Right lobe of liver (tissue), 6 donors: ENCODE measurements at regions not wholly inside any gene's neighbourhood (a gene's known extent, or its start where the extent isn't known, plus 50 kb on each side); places are given as distances from the start of the nearest gene placed in this dataset.
A peak's percentile ranks its signal among the peaks of the same experiment; 100 is the strongest.

Experiments used
- ATAC-seq, 4 donors: fragments of 200-7000 bp; cut with Tn5 transposase; one replicate each; pipeline ENCODE4 v1.9.1; 2020; ENCODE audit warnings: mild to moderate bottlenecking in 4 of 4, moderate library complexity in 4 of 4
- DNase-seq, 3 donors: peaks; one replicate each; pipeline ENCODE4 v3.0.0-alpha.2; 2020
- H3K27ac ChIP-seq, 3 donors: fragments of 200-600 bp; one replicate each; pipeline ENCODE4 v1.8.0; 2022
- H3K27me3 ChIP-seq, 2 donors: fragments of 200-600 bp; one replicate each; pipeline ENCODE4 v1.8.0; 2022
- H3K36me3 ChIP-seq, 4 donors: fragments of 200-600 bp; sonication (generic) in 1 of 4; one replicate each; pipeline versions ENCODE4 v1.5.1 to v1.8.0; 2017 to 2022; ENCODE audit warnings: control low read depth in 1 of 4
- H3K4me1 ChIP-seq, 4 donors: fragments of 200-600 bp; sonication (generic) in 1 of 4; one replicate each; pipeline versions ENCODE4 v1.5.1 to v1.8.0; 2017 to 2022; ENCODE audit warnings: control low read depth in 1 of 4
- H3K4me3 ChIP-seq, 3 donors: fragments of 200-600 bp; one replicate each; pipeline ENCODE4 v1.8.0; 2022
- H3K9me3 ChIP-seq, 4 donors: fragments of 200-600 bp; sonication (generic) in 1 of 4; one replicate each; pipeline versions ENCODE4 v1.5.1 to v1.8.0; 2017 to 2022; ENCODE audit warnings: control low read depth in 1 of 4
- CTCF ChIP-seq, 4 donors: fragments of 200-600 bp in 3 of 4; fragments of 450-650 bp in 1 of 4; IDR thresholded peaks; one replicate each; pipeline versions ENCODE4 v1.5.1 to v1.8.0; 2016 to 2022; ENCODE audit warnings: antibody characterized with exemption in 4 of 4, mild to moderate bottlenecking in 2 of 4
- POLR2A ChIP-seq: fragments of 450-650 bp; IDR thresholded peaks from one replicate; pipeline ENCODE4 v1.6.1; 2017; ENCODE audit warnings: antibody characterized with exemption, mild to moderate bottlenecking
- WGBS: methylation state at CpG from one replicate; pipeline ENCODE4 v1.1.6; 2018; ENCODE audit warnings: low coverage, low lambda C conversion rate; ENCODE audit not compliant: insufficient coverage; ENCODE audit errors: missing lambda C conversion rate; 5-methylcytosine and 5-hydroxymethylcytosine counted together
- intact Hi-C, 2 donors: fragments of 100-400 bp; cut with DNase I; formaldehyde crosslinking; loops; one replicate each; pipeline versions ENCODE4 v1.11.2 to v1.14.1; 2022
- donor health status: DM: no; HTN: yes; CAD: no.
- donor health status: DM: no; HTN: no; CAD: no.
- donor health status: DM: no; HTN: no; CAD: no.
- donor health status: DM: no; HTN: yes; CAD: no.
- donor health status: DM: no; HTN: yes; CAD: no.

GRCh38 chr20:40757087-40757486 is 68.1 kb upstream of the MAFB start:
- TF ChIP-seq CTCF (IDR thresholded peaks at IDR 0.05) (no peak), POLR2A (no peak)
- no peak overlapping the region for H3K4me3 ChIP-seq
- no peaks in the 10 kb centered on the region for H3K9me3 ChIP-seq
- H3K27ac ChIP-seq: no peak overlapping the region
- no peaks in the 10 kb centered on the region for H3K4me1 ChIP-seq
- intact Hi-C loops: no loop called here
- no peaks in the 10 kb centered on the region for H3K36me3 ChIP-seq
- peak in 1 of 4 donors; percentile 30 for ATAC-seq
- no peak for DNase-seq
- no peaks in the 10 kb centered on the region for H3K27me3 ChIP-seq

GRCh38 chr20:40758790-40759189 is 69.8 kb upstream of the MAFB start:
- TF ChIP-seq POLR2A (no peak), CTCF (IDR thresholded peaks at IDR 0.05) (no peak)
- intact Hi-C loops: no loop called here

DNA sequence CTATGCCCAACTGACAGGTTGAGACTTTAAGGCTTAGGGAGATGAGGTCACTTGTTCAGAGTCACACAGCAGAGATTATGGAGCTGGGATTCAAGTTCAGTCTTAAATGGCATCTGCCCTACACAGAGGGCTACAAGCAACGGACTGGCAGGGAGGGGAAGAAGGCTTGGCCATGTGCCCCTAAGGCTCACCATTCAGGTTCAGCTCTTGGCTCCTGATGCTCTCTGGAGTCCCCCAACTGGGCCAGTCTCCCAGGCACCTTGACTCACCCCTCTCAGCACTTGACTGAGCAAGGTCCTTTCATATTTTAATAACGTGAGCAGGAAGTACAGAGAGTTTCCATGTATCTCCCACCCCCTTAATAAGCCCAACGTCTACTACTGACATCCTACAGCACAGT is 71.4 kb upstream of the MAFB start:
- 46% methylated on average over 2 of the region's 3 CpGs for WGBS
- DNase-seq (no peak), ATAC-seq (no peak)
- intact Hi-C loops: no loop called here
- Histone ChIP-seq H3K4me1 (no peaks in the 10 kb centered on the region), H3K4me3 (no peak overlapping the region), H3K27me3 (no peaks in the 10 kb centered on the region), H3K27ac (no peak overlapping the region), H3K9me3 (no peaks in the 10 kb centered on the region), H3K36me3 (no peaks in the 10 kb centered on the region)
- no peak for TF ChIP-seq CTCF (IDR thresholded peaks at IDR 0.05)

More at GRCh38 chr20:40758790-40759189, 69.8 kb upstream of the MAFB start:
- H3K27me3 ChIP-seq: no peaks in the 10 kb centered on the region
- DNase-seq (no peak), ATAC-seq (no peak)
- H3K4me3 ChIP-seq: no peak overlapping the region
- no peak overlapping the region for H3K27ac ChIP-seq
- H3K36me3 ChIP-seq: no peaks in the 10 kb centered on the region
- 61% methylated on average over 2 of the region's 2 CpGs for WGBS
- H3K9me3 ChIP-seq: no peaks in the 10 kb centered on the region
- H3K4me1 ChIP-seq: no peaks in the 10 kb centered on the region

DNA sequence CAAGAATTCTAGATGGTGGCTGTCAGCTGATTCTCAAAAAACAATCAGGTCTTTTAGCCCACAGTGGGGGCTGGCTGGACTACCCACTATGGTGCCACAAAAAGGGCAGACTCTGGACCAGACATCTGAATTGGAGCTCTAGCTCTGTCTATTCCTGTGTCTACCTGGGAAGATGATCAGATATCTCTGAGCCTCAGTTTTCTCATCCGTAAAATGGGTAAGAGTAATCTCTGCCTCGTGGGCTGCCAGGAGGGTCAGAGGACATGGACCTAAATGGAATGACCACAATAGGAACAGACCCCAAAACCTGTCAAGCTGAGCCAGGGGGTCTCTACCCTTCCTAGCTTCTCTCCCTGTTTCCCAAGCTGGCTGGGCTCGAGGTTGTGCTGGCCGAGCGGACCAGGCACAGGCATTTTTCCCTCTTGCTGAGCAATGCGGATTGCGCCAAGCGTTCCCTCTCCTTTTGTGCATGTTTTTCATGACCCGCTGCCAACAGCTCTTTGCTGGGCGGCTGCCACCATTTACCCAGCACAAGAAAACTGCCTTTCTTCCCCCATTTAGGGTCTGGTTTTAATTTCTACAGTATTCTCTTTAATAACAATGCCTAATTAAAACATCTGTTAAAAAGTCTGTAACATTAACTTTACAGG is 74.7 kb upstream of the MAFB start:
- H3K4me1 ChIP-seq: no peaks in the 10 kb centered on the region
- 66% methylated on average over 4 of the region's 10 CpGs for WGBS
- no peak for DNase-seq

More for the DNA sequence above, 74.7 kb upstream of the MAFB start:
- H3K27me3 ChIP-seq: no peaks in the 10 kb centered on the region
- no peak for ATAC-seq
- no peaks in the 10 kb centered on the region for H3K36me3 ChIP-seq
- no peak for TF ChIP-seq POLR2A
- TF ChIP-seq CTCF (IDR thresholded peaks at IDR 0.05): no peak
- H3K4me3 ChIP-seq: no peak overlapping the region
- intact Hi-C loops: no loop called here
- no peaks in the 10 kb centered on the region for H3K9me3 ChIP-seq
- H3K27ac ChIP-seq: no peak overlapping the region
